CD14-positive monocyte (primary cell): ENCODE measurements at regions not wholly inside any gene's neighbourhood (a gene's known extent, or its start where the extent isn't known, plus 50 kb on each side); places are given as distances from the start of the nearest gene placed in this dataset.

Source experiments
- DNase-seq, 3 donors: peaks; one replicate each; pipeline ENCODE4 v3.0.0-alpha.2; 2011 to 2022
- H2AFZ ChIP-seq: 2 replicates; pipeline ENCODE4 v1.6.0; 2012; ENCODE audit warnings: mild to moderate bottlenecking, low read depth, low read length, inconsistent platforms; ENCODE audit not compliant: insufficient read depth, poor library complexity, severe bottlenecking
- H3K27ac ChIP-seq, 2 donors: 1 replicate in 1 of 2; 2 replicates in 1 of 2; pipeline ENCODE4 v1.5.1; 2012 to 2013; ENCODE audit warnings: low read length in 2 of 2, control low read depth in 1 of 2, inconsistent platforms in 1 of 2, low read depth in 1 of 2, mild to moderate bottlenecking in 1 of 2
- H3K27me3 ChIP-seq, 2 donors: one replicate each; pipeline versions ENCODE4 v1.6.0 to v1.6.1; 2011 to 2013; ENCODE audit warnings: low read length in 2 of 2; ENCODE audit not compliant: control insufficient read depth in 2 of 2, insufficient read depth in 2 of 2
- H3K36me3 ChIP-seq, 2 donors: replicated peaks in 1 of 2; 1 replicate in 1 of 2; 2 replicates in 1 of 2; pipeline versions ENCODE4 v1.5.1 to v1.6.1; 2012 to 2013; ENCODE audit warnings: low read length in 2 of 2, control low read depth in 1 of 2, inconsistent platforms in 1 of 2, mild to moderate bottlenecking in 1 of 2; ENCODE audit not compliant: insufficient read depth in 2 of 2, control insufficient read depth in 1 of 2
- H3K4me1 ChIP-seq, 2 donors: 1 replicate in 1 of 2; 2 replicates in 1 of 2; pipeline versions ENCODE4 v1.5.1 to v1.6.1; 2012 to 2013; ENCODE audit warnings: low read length in 2 of 2, control low read depth in 1 of 2, inconsistent platforms in 1 of 2, mild to moderate bottlenecking in 1 of 2, moderate library complexity in 1 of 2; ENCODE audit not compliant: insufficient read depth in 2 of 2, control insufficient read depth in 1 of 2
- H3K4me2 ChIP-seq: replicated peaks from 2 replicates; pipeline ENCODE3; 2012; ENCODE audit warnings: low read length, moderate library complexity, mild to moderate bottlenecking; ENCODE audit not compliant: poor library complexity, severe bottlenecking; ENCODE audit errors: extremely low read depth
- H3K4me3 ChIP-seq, 3 experiments: fragments of 200-600 bp in 1 of 3; sonication (generic) in 1 of 3; replicated peaks in 1 of 3; 1 replicate in 2 of 3; 2 replicates in 1 of 3; pipeline ENCODE4 v1.5.1; 2011 to 2013; ENCODE audit warnings: low read length in 3 of 3, mild to moderate bottlenecking in 3 of 3, control low read depth in 2 of 3, low read depth in 2 of 3, inconsistent platforms in 1 of 3, moderate library complexity in 1 of 3
- H3K79me2 ChIP-seq: 2 replicates; pipeline ENCODE4 v1.6.0; 2012; ENCODE audit warnings: mild to moderate bottlenecking, control low read depth, inconsistent platforms, low read length, moderate library complexity; ENCODE audit not compliant: insufficient read depth
- H3K9ac ChIP-seq: 2 replicates; pipeline ENCODE4 v1.6.0; 2017; ENCODE audit warnings: low read length, mild to moderate bottlenecking; ENCODE audit not compliant: insufficient read depth, poor library complexity, severe bottlenecking
- H3K9me3 ChIP-seq, 2 donors: replicated peaks in 1 of 2; 1 replicate in 1 of 2; 2 replicates in 1 of 2; pipeline versions ENCODE4 v1.5.1 to v1.6.1; 2012 to 2013; ENCODE audit warnings: low read length in 2 of 2, control low read depth in 1 of 2; ENCODE audit not compliant: control insufficient read depth in 1 of 2, insufficient read depth in 1 of 2
- H4K20me1 ChIP-seq: 2 replicates; pipeline ENCODE4 v1.6.0; 2012; ENCODE audit warnings: mild to moderate bottlenecking, low read length, control low read depth, moderate library complexity; ENCODE audit not compliant: insufficient read depth
- H3K27ac Mint-ChIP-seq, 7 donors: one replicate each; pipeline ENCODE4 v1.8.0; 2020; ENCODE audit warnings: mild to moderate bottlenecking in 7 of 7, mixed read lengths in 7 of 7, moderate library complexity in 6 of 7, inconsistent platforms in 2 of 7
- H3K27me3 Mint-ChIP-seq, 3 donors: one replicate each; pipeline ENCODE4 v1.8.0; 2021 to 2022; ENCODE audit warnings: low read depth in 3 of 3, mild to moderate bottlenecking in 3 of 3, mixed read lengths in 3 of 3, moderate library complexity in 3 of 3, inconsistent platforms in 1 of 3
- H3K36me3 Mint-ChIP-seq, 2 donors: one replicate each; pipeline ENCODE4 v1.8.0; 2020; ENCODE audit warnings: mixed read lengths in 2 of 2, inconsistent platforms in 1 of 2, mild to moderate bottlenecking in 1 of 2
- H3K4me1 Mint-ChIP-seq: one replicate; pipeline ENCODE4 v1.8.0; 2020; ENCODE audit warnings: mild to moderate bottlenecking, mixed read lengths
- H3K4me3 Mint-ChIP-seq, 2 donors: one replicate each; pipeline ENCODE4 v1.8.0; 2020; ENCODE audit warnings: mild to moderate bottlenecking in 2 of 2, mixed read lengths in 2 of 2, moderate library complexity in 1 of 2
- H3K9me3 Mint-ChIP-seq, 7 donors: one replicate each; pipeline ENCODE4 v1.8.0; 2020 to 2022; ENCODE audit warnings: mixed read lengths in 7 of 7, mild to moderate bottlenecking in 6 of 7, moderate library complexity in 6 of 7, inconsistent platforms in 2 of 7
- CTCF ChIP-seq: fragments of 200-600 bp; IDR thresholded peaks from one replicate; pipeline ENCODE4 v1.8.0; 2022; ENCODE audit warnings: antibody characterized with exemption, mild to moderate bottlenecking
- WGBS: methylation state at CpG from one replicate; pipeline ENCODE4 v1.1.5; 2013; ENCODE audit warnings: missing lambda C conversion rate; ENCODE audit not compliant: insufficient coverage; 5-methylcytosine and 5-hydroxymethylcytosine counted together
- intact Hi-C, 2 donors: fragments of 100-400 bp; cut with micrococcal nuclease; formaldehyde crosslinking; loops; one replicate each; pipeline versions ENCODE4 v1.15.0 to v1.15.1; 2023

DNA sequence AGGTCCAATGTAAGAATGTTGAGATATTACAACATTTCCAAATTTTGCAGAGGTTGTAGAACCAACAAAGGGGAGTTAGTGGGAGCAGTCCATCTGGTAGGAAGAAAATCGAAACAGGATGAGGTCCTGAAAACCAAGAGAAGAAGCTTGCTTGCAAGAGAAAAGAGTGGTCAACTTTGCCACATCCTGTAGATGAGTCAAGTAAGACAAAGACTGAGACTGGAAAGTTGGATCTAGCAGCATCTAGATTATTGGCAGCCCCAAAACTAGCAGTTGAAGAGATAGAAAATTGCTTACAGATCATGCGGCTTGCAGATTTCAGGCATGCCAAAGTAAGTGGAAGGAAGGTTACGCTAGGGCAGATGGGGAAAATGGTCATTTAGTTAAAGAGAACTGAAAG is 378.9 kb downstream of the GRB14 start:
- Mint-ChIP-seq H3K36me3 (no peaks in the 10 kb centered on the region), H3K27me3 (no peaks in the 10 kb centered on the region), H3K9me3 (peaks cover 0 to 7% (median 3%) of the 10 kb centered on the region in 7 donors), H3K4me1 (no peaks in the 10 kb centered on the region), H3K4me3 (no peak overlapping the region), H3K27ac (no peak overlapping the region)
- no peak for TF ChIP-seq CTCF
- intact Hi-C loops = no loop called here
- Histone ChIP-seq H4K20me1 (no peaks in the 10 kb centered on the region), H3K4me2 (no peak overlapping the region), H3K4me1 (no peaks in the 10 kb centered on the region), H3K79me2 (no peaks in the 10 kb centered on the region), H3K4me3 (no peak overlapping the region), H3K36me3 (no peaks in the 10 kb centered on the region), H2AFZ (no peak overlapping the region), H3K27ac (no peak overlapping the region), H3K9ac (no peak overlapping the region), H3K27me3 (no peaks in the 10 kb centered on the region), H3K9me3 (peaks cover 0 to 9% of the 10 kb centered on the region in 2 donors)
- DNase-seq = no peak
- WGBS = 92% methylated on average over 2 of the region's 3 CpGs

DNA sequence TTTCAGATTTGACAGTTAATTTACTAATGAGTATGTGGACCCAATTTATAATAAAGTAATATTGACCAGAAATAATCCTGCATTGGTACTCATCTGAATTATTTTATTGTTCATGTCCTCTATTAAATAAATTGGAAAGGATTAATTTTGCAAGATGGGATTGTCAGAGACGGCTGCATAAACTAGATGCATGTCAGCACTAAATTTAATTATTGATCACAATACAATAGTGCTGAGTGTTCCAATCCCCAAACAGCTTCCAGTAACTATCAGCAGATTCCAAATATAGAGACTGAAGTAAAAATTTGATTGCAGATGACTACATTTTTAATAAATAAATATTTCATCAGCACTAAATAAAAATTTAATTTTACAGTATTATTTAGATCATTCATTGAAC is 387.2 kb downstream of the GRB14 start:
- intact Hi-C loops = no loop called here
- H3K4me1 ChIP-seq = no peaks in the 10 kb centered on the region
- no peaks in the 10 kb centered on the region for H3K36me3 ChIP-seq
- Mint-ChIP-seq H3K27ac (no peak overlapping the region), H3K4me3 (no peak overlapping the region), H3K36me3 (no peaks in the 10 kb centered on the region), H3K9me3 (peaks cover 0 to 4% (median 0%) of the 10 kb centered on the region in 7 donors), H3K4me1 (no peaks in the 10 kb centered on the region), H3K27me3 (peaks cover 0 to 1% (median 0%) of the 10 kb centered on the region in 3 donors)
- no peaks in the 10 kb centered on the region for H3K9me3 ChIP-seq
- no peak for DNase-seq
- no CpG with 5 or more reads among the region's 1 CpG for WGBS
- H3K4me2 ChIP-seq = no peak overlapping the region
- no peak overlapping the region for H3K9ac ChIP-seq
- no peak for TF ChIP-seq CTCF
- H3K4me3 ChIP-seq = no peak overlapping the region
- H4K20me1 ChIP-seq = no peaks in the 10 kb centered on the region
- no peaks in the 10 kb centered on the region for H3K27me3 ChIP-seq
- H3K27ac ChIP-seq = no peak overlapping the region
- no peak overlapping the region for H2AFZ ChIP-seq
- H3K79me2 ChIP-seq = no peaks in the 10 kb centered on the region
